ENCODE measurements at regions not wholly inside any gene's neighbourhood (a gene's known extent, or its start where the extent isn't known, plus 50 kb on each side); places are given as distances from the start of the nearest gene placed in this dataset.

- TF ChIP-seq POLR2A (IDR thresholded peaks at IDR 0.05; ENCODE audit: low read length) (no peak), GATA1 (IDR thresholded peaks at IDR 0.05; ENCODE audit: low read depth, low read length) (no peak)
Observed at GRCh38 chr3:53970661-53971060, 79.0 kb upstream of the SELENOK start.
